KMS-11 (cell line): ENCODE measurements at regions not wholly inside any gene's neighbourhood (a gene's known extent, or its start where the extent isn't known, plus 50 kb on each side); places are given as distances from the start of the nearest gene placed in this dataset.

ENCODE experiments used
- H2AFZ ChIP-seq: fragments of 200-600 bp; sonication (generic); 2 replicates; pipeline ENCODE4 v1.6.1; 2016; ENCODE audit warnings: antibody characterized with exemption, mixed run types, low read depth
- H3K27ac ChIP-seq: fragments of 200-600 bp; sonication (generic); 2 replicates; pipeline ENCODE4 v1.6.1; 2016; ENCODE audit warnings: mild to moderate bottlenecking, mixed run types
- H3K27me3 ChIP-seq: fragments of 200-600 bp; sonication (generic); 2 replicates; pipeline ENCODE4 v1.6.1; 2017; ENCODE audit warnings: mild to moderate bottlenecking, low read depth, mixed run types, moderate library complexity; ENCODE audit not compliant: insufficient read depth
- H3K36me3 ChIP-seq: fragments of 200-600 bp; sonication (generic); 2 replicates; pipeline ENCODE4 v1.6.1; 2017; ENCODE audit warnings: mild to moderate bottlenecking, mixed run types; ENCODE audit not compliant: insufficient read depth
- H3K4me1 ChIP-seq: fragments of 200-600 bp; sonication (generic); 2 replicates; pipeline ENCODE4 v1.6.1; 2016; ENCODE audit warnings: mild to moderate bottlenecking, low read depth, mixed run types; ENCODE audit not compliant: poor library complexity, severe bottlenecking
- H3K4me2 ChIP-seq: fragments of 200-600 bp; sonication (generic); 2 replicates; pipeline ENCODE4 v1.7.0; 2016; ENCODE audit warnings: mild to moderate bottlenecking, mixed run types
- H3K4me3 ChIP-seq: fragments of 200-600 bp; sonication (generic); IDR thresholded peaks from 2 replicates; pipeline ENCODE4 v1.6.1; 2017; ENCODE audit warnings: low read depth, low read length, mixed read lengths; ENCODE audit not compliant: insufficient read depth
- H3K79me2 ChIP-seq: fragments of 200-600 bp; sonication (generic); 2 replicates; pipeline ENCODE4 v1.6.1; 2016; ENCODE audit warnings: low read depth, mixed run types; ENCODE audit not compliant: insufficient read depth
- H3K9ac ChIP-seq: fragments of 200-600 bp; sonication (generic); 2 replicates; pipeline ENCODE4 v1.6.1; 2016; ENCODE audit warnings: mild to moderate bottlenecking, mixed run types
- H4K20me1 ChIP-seq: fragments of 200-600 bp; sonication (generic); 2 replicates; pipeline ENCODE4 v1.6.1; 2016; ENCODE audit warnings: mild to moderate bottlenecking, mixed run types; ENCODE audit not compliant: insufficient read depth
- TF ChIP-seq, protein P1 (sequence below): fragments of 200-600 bp; sonication (generic); conservative IDR thresholded peaks from 2 replicates; pipeline ENCODE4 v1.6.1; 2017; ENCODE audit warnings: low read depth, mild to moderate bottlenecking, antibody characterized with exemption, low read length, moderate library complexity, mixed read lengths

GRCh38 chr14:49121246-49121645 is 464.9 kb downstream of the RPS29 start:
- Histone ChIP-seq H3K36me3 (no peaks in the 10 kb centered on the region), H3K27me3 (no peaks in the 10 kb centered on the region), H2AFZ (no peak overlapping the region), H3K4me2 (no peak overlapping the region), H3K4me1 (no peaks in the 10 kb centered on the region), H3K9ac (no peak overlapping the region), H3K27ac (no peak overlapping the region), H4K20me1 (no peaks in the 10 kb centered on the region), H3K4me3 (no peak overlapping the region), H3K79me2 (no peaks in the 10 kb centered on the region)
- TF ChIP-seq, protein P1, sequence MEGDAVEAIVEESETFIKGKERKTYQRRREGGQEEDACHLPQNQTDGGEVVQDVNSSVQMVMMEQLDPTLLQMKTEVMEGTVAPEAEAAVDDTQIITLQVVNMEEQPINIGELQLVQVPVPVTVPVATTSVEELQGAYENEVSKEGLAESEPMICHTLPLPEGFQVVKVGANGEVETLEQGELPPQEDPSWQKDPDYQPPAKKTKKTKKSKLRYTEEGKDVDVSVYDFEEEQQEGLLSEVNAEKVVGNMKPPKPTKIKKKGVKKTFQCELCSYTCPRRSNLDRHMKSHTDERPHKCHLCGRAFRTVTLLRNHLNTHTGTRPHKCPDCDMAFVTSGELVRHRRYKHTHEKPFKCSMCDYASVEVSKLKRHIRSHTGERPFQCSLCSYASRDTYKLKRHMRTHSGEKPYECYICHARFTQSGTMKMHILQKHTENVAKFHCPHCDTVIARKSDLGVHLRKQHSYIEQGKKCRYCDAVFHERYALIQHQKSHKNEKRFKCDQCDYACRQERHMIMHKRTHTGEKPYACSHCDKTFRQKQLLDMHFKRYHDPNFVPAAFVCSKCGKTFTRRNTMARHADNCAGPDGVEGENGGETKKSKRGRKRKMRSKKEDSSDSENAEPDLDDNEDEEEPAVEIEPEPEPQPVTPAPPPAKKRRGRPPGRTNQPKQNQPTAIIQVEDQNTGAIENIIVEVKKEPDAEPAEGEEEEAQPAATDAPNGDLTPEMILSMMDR: no peak

DNA sequence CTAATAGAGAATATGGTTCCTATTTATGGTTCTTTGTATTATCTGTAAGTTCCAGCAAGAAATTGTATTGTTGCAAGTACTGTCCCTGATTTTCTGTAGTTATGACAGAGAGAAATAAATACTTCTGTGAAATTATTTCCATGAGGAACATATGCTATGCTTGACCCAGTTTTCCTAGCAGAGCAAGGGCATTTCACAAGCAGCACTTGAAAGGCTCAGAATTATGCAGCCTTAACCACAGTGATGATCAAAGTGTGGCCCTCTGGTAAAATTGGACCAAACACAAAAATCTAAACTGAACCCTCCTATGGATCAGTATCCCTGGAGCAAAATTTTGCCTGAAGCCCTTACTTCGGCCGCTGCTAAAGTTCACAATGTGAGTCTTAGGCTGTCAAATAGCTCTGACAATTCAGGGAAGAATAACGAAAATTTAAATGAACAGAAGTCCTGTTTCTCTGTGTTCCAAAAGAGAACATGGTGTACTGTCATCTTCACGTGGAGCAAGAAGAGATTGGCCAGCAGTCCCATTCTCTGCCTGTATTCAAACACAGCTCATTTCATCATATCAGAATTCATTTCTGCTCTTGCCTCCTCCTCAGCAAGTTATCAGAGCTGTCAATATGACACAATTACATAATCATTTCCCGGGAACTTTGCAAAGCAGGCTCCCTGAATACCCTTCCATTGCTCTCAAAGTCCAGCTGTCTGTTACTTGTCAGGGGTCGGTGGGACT is 471.9 kb downstream of the RPS29 start:
- H3K27ac ChIP-seq: no peak overlapping the region
- no peaks in the 10 kb centered on the region for H3K79me2 ChIP-seq
- H3K4me1 ChIP-seq: no peaks in the 10 kb centered on the region
- no peak overlapping the region for H3K4me2 ChIP-seq
- H2AFZ ChIP-seq: no peak overlapping the region
- no peaks in the 10 kb centered on the region for H3K27me3 ChIP-seq
- H3K36me3 ChIP-seq: no peaks in the 10 kb centered on the region
- no peak overlapping the region for H3K9ac ChIP-seq
- no peak overlapping the region for H3K4me3 ChIP-seq
- TF ChIP-seq, protein P1: no peak
- H4K20me1 ChIP-seq: no peaks in the 10 kb centered on the region

DNA sequence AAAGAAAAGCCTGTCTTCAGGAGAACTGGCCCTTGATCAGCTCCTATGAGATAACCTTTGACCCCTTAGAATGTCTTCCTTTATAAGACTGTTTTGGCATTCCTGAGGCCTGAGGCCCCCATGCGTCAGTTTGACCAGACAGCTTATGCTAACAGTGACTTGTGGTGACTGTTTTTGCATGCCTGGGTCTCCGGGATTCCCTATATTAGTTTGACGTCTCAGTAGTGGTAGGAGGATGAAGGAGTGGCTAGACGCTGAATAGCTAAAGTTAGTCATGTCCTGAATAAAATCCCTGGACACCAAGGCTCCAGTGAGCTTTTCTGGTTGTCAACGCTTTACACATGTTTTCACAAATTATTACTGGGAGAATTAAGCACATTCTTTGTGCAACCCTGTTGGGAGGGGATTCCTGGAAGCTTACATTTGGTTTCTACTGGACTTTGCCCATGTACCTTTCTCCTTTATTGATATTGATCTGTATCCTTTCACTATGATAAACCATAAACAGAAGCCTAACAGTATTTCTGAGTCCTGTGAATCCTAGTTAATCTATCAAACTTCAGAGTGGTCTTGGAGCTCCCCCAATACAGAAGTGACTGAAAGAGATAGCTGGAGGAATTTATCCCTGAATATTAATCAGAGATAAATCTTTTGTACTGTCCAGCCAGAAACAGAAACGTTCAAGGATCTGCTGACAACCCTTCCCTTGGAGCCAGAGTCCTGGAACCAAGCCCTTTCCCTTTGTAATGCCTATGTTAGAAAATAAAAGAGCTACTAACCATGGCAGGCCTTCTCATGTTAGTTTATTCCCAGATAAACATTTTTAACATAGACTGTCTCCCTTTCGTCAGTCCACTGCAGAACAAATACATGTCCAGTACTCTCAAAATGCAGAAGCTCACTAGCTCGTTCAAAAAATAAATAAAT is 479.2 kb downstream of the RPS29 start:
- H3K9ac ChIP-seq: no peak overlapping the region
- no peak overlapping the region for H3K4me3 ChIP-seq
- H3K4me1 ChIP-seq: no peaks in the 10 kb centered on the region
- no peaks in the 10 kb centered on the region for H3K79me2 ChIP-seq
- no peak overlapping the region for H2AFZ ChIP-seq
- no peak overlapping the region for H3K27ac ChIP-seq
- no peaks in the 10 kb centered on the region for H4K20me1 ChIP-seq
- TF ChIP-seq, protein P1: no peak
- H3K27me3 ChIP-seq: no peaks in the 10 kb centered on the region
- H3K4me2 ChIP-seq: no peak overlapping the region
- no peaks in the 10 kb centered on the region for H3K36me3 ChIP-seq

GRCh38 chr14:49105956-49106355 is 480.2 kb downstream of the RPS29 start:
- Histone ChIP-seq H3K27ac (no peak overlapping the region), H3K27me3 (no peaks in the 10 kb centered on the region), H3K4me1 (no peaks in the 10 kb centered on the region), H3K4me3 (no peak overlapping the region), H3K4me2 (no peak overlapping the region), H4K20me1 (no peaks in the 10 kb centered on the region), H3K36me3 (no peaks in the 10 kb centered on the region), H3K79me2 (no peaks in the 10 kb centered on the region), H3K9ac (no peak overlapping the region), H2AFZ (no peak overlapping the region)
- TF ChIP-seq, protein P1: no peak
